HK-2 (cell line): ENCODE measurements at regions not wholly inside any gene's neighbourhood (a gene's known extent, or its start where the extent isn't known, plus 50 kb on each side); places are given as distances from the start of the nearest gene placed in this dataset.

Experiments
- DNase-seq: peaks from one replicate; pipeline ENCODE4 v3.0.0-alpha.2; 2018; ENCODE audit not compliant: unreplicated experiment

GRCh38 chr6:166050559-166050958 is 117.1 kb downstream of the TBXT start:
- DNase-seq = no peak

- DNase-seq = no peak
These were observed 120.7 kb downstream of the TBXT start for GRCh38 chr6:166046982-166047381.

- DNase-seq = peak; percentile 16
These were observed 121.4 kb downstream of the TBXT start for GRCh38 chr6:166046226-166046625.

- DNase-seq = no peak
These were observed 121.8 kb downstream of the TBXT start for GRCh38 chr6:166045860-166046200.

GRCh38 chr6:166045173-166045859 is 122.3 kb downstream of the TBXT start:
- no peak for DNase-seq

GRCh38 chr6:166041277-166041676 is 126.4 kb downstream of the TBXT start:
- DNase-seq = no peak

- DNase-seq = no peak
These were observed 127.4 kb downstream of the TBXT start for GRCh38 chr6:166040292-166040691.

GRCh38 chr6:166036316-166037095 is 131.1 kb downstream of the TBXT start:
- DNase-seq = no peak

GRCh38 chr6:166032366-166033200 is 135.1 kb downstream of the TBXT start:
- DNase-seq = no peak

- no peak for DNase-seq
These were observed 136.4 kb downstream of the TBXT start for GRCh38 chr6:166031275-166031674.

- no peak for DNase-seq
These were observed 138.1 kb downstream of the TBXT start for GRCh38 chr6:166029506-166029905.

- no peak for DNase-seq
These were observed 139.9 kb downstream of the TBXT start for GRCh38 chr6:166027761-166028160.

GRCh38 chr6:166026586-166027126 is 141.0 kb downstream of the TBXT start:
- no peak for DNase-seq

- no peak for DNase-seq
These were observed 142.3 kb downstream of the TBXT start for GRCh38 chr6:166025149-166025898.

- no peak for DNase-seq
These were observed 143.4 kb downstream of the TBXT start for GRCh38 chr6:166024252-166024651.

GRCh38 chr6:166023273-166023989 is 144.2 kb downstream of the TBXT start:
- DNase-seq = no peak

- no peak for DNase-seq
These were observed 146.2 kb downstream of the TBXT start for GRCh38 chr6:166021429-166021828.

GRCh38 chr6:166019214-166019613 is 148.4 kb downstream of the TBXT start:
- no peak for DNase-seq

- DNase-seq = no peak
These were observed 150.5 kb downstream of the TBXT start for GRCh38 chr6:166017032-166017635.

GRCh38 chr6:166014966-166015365 is 152.7 kb downstream of the TBXT start:
- DNase-seq = no peak
